D341Med (cell line): ENCODE measurements at regions not wholly inside any gene's neighbourhood (a gene's known extent, or its start where the extent isn't known, plus 50 kb on each side); places are given as distances from the start of the nearest gene placed in this dataset.

Experiments used
- DNase-seq: peaks from one replicate; pipeline ENCODE4 v3.0.0; 2012; ENCODE audit warnings: low spot score

DNA sequence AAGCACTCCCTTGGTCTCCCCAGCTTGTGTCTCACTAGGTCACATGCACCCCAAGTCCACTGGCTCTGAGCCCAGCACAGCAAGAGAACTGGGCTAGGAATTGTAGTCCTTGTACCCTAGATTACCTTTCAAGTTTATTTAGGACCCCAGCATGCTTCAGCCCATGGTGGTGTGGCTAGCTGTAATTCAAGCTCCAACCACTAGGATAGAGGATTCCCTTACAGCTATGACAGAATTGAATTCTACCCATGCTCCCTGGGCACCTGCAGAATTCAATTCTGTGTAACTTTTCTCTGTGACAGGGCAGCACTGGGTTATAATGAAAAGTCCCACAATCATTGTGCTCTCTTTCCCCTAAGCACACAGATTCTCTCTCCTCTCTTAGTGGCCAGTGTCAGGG, 253.8 kb upstream of the DMD start:
- DNase-seq: no peak

DNA sequence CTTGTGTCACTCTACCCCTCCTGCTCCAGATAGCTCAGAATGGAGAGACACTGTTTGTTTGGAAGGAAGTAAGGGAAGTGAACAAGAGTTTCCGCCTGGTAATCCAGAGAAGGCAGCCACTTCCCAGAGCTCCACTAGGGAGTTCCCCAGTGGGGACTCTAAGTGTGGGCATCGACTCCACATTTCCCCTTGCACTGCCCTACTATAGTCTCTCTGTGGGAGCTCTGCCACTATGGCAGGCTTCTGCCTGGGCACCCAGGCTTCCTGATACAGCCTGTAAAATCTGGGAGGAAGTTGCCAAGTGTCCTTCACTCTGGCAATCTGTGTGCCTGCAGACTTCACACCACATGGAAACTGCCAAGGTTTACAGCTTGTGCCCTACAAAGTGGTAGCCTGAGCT, 245.8 kb upstream of the DMD start:
- DNase-seq: no peak

- no peak for DNase-seq
These were observed 235.9 kb upstream of the DMD start for GRCh38 chrX:33447285-33447684.

DNA sequence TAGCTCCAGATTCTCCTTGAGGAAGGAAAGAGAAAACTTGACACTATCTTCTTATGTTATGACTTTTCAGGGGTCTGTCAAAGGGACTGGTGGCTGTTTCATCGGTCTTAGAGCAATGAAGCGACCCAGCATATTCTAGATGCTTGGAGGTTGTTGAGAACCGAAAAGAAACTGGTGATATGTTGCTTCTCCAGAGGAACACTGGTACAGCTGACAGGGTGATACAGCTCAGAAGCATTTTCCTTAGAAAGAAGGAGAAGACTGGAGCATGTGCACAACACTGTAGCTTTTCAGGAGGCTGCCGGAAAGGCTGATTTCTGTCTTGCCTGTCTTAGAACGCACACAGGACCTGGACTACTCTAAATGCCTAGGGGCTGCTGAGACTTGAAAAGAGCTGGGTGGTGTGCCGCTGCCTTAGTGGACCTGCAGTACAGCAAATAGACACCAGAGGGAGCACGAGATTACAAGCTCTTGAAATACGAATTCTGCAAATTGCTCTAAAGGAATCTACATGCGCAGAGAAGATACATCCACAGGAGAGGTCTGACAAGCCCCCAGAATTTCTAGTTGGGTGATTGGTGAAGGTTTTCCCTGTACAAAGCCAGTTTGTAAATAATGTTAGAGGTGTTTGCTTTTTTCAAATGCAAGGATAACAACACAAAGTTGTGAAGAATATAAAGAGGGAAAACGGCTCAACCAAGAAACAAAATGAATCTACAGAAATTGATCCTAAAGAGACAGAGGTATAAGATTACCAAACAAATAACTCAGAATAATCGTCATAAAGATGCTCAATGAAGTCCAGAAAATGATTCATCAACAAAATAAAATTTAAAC, 223.1 kb upstream of the DMD start:
- DNase-seq: peak; percentile 47

- DNase-seq: no peak
These were observed 205.0 kb upstream of the DMD start for GRCh38 chrX:33416273-33416805.

- DNase-seq: no peak
These were observed 204.1 kb upstream of the DMD start for GRCh38 chrX:33415459-33415858.

GRCh38 chrX:33385546-33385945, 174.2 kb upstream of the DMD start:
- DNase-seq: no peak

DNA sequence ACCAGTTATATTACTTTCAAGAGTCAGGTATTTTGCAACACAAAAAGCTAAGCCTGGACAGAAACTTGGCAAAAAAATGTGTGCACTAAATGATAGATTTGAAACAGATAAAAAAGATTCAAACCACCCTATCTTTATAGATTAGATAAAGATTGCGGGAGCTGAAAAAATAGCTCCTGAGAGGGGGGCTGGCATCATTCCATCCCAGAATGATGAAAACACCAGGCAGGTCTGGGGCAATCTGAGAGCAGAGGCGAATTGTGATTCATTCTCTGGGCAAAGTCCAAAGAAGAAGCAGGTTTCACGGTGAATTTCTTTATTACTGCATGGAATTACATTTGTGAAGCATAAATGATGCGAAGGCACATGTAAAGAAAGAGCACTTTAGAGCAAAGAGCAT, 168.5 kb upstream of the DMD start:
- DNase-seq: no peak

- DNase-seq: no peak
These were observed 146.3 kb upstream of the DMD start for GRCh38 chrX:33357606-33358005.

DNA sequence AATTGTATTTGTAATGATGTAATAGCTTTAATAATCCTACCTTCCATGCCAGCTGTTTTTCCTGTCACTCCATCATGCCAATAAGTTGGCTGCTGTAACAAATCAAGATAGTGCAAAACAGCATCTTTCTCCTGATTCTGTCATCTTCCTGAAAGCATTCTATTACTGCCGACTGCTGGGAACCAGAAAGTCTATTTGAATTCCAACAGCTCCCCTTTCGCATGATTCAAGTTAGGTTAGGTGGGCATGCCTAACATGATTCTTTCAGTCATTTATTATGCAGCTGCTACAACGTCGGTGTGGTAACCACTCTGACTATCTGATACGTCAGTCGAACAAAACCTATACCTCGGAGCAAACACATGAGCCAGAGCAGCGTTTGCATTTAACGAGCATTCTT, 127.9 kb upstream of the DMD start:
- no peak for DNase-seq

DNA sequence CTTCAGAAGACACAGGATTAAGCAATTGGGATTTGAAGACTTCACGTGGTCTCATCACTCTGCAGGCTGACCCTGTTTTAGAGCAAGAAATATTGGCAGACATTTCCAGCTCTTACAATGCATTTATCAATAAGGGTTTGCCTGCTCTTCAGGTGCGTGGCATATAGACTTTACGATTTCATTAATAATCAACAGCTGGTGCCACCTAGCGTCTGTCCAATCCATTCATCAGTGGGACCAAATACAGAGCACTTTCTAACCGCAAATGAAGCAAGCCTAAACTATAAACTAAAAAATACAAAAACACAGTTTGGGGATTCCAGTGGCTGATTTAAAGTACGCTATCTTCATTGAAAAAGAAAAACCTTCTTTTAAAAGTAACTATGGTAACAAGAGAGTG, 125.4 kb upstream of the DMD start:
- DNase-seq: peak; percentile 29

- no peak for DNase-seq
These were observed 121.9 kb upstream of the DMD start for GRCh38 chrX:33333271-33333670.

GRCh38 chrX:33330798-33331197, 119.4 kb upstream of the DMD start:
- no peak for DNase-seq

- no peak for DNase-seq
These were observed 112.8 kb upstream of the DMD start for GRCh38 chrX:33324099-33324498.

DNA sequence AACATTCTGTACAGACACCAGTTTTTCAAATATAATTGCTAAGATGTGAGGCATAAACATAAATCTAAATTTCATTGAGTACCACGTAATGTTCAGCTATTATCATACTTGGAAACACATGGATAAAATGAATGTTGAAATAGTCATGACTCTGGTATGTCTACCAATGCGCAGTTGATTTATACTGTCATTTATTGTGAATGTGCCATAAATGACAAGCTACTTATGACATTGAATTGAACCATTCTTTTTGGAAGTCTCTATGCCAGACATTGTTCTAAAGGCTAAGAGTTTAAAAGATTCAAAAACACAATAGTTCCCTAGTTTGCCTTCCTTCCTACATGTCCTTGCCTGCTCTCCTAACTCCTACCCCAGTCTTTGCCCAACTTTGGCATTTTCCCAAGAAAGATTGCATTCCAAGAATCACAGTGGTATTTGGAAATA, 96.6 kb upstream of the DMD start:
- no peak for DNase-seq

DNA sequence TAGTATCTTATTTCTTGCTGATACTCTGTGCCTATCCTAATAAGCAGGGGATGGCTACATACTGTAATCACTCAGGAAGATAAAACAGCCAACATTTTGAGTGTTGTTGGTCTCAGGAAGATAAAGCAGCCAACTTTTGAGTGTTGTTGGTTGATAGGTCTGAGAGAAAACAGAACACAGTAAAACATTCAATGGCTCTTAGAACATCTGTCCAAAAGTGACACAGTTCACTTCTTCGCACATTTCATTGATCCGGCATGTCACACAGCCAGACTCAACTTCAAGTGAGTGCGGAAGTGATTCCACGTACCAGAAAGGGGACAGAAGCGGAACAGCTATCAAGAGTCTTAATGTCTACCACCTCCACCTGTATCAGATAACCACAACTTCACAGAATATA, 87.3 kb upstream of the DMD start:
- no peak for DNase-seq

DNA sequence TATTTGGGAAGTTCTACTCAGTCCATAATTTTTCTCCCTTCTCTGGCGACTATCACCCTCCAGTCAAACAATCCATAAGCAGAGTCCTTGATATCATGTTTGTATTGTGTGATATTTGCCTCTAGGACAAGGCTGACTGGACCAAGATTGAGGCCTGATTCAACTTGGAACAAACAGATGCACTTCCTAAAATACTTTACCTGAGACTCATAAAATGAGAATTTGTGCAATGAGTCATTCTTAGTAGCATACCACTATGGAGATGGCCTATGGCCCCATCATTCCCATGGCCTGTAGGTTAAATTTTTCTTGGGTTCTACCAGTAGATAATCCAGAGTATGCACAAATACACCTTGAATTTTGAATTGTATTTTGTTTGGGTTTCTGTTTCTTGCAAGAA, 74.2 kb upstream of the DMD start:
- no peak for DNase-seq

DNA sequence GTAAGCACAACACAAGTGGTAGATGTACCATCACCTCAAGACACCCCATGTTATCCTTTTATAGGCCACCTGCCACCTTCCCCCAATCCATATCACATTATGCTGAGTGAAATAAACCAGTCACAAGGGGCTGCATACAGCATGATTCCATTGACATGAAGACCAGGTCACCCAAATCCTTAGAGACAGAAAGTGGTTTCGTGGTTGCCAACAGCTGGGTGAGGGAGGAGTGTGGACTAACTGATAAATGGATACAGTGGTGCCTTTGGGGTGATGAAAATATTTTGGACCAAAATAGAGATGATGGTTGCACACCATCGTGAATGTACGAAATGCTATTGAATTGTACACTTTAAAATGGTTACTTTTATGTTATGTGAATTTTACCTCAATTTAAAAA, 65.7 kb upstream of the DMD start:
- DNase-seq: no peak

DNA sequence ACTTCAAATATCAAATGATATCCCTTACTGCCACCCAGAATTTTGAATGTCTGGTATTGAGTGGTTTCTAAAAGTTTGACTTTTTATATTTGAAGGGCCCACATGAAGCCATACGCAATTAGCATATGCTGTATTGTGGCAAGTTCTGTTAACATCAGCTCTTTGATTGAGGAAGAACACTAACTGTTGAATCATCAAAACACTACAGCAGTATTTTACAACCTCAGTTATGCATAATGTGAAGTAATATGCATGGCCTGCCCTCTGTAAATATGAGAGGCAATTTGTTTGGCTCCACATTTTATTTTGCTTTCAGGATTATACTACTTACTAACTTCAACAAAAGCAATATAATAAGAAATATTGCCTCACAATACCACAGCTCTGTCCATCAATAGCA, 62.2 kb upstream of the DMD start:
- no peak for DNase-seq

- no peak for DNase-seq
These were observed 61.6 kb upstream of the DMD start for GRCh38 chrX:33272986-33273385.
